ENCODE measurements at regions not wholly inside any gene's neighbourhood (a gene's known extent, or its start where the extent isn't known, plus 50 kb on each side); places are given as distances from the start of the nearest gene placed in this dataset.

DNA sequence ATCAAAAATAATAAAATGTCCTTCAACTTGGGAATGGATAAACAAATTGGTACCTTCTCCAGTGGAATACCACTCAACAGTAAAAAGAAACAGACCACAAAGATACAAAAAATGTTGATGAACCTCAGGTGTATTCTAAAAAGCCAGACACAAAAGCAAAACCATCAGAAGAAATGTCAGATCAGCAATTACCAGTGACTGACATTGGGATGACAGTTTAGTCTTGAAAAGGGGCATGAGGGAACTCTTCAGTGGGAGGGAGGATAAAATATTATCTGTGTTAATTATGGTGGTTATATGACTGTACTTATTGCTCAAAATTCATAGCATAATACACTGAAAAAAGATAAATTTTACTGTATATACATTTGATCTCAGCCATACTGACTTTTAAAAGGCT lies 473.0 kb downstream of the TMX3 start:
- TF ChIP-seq, protein P1, sequence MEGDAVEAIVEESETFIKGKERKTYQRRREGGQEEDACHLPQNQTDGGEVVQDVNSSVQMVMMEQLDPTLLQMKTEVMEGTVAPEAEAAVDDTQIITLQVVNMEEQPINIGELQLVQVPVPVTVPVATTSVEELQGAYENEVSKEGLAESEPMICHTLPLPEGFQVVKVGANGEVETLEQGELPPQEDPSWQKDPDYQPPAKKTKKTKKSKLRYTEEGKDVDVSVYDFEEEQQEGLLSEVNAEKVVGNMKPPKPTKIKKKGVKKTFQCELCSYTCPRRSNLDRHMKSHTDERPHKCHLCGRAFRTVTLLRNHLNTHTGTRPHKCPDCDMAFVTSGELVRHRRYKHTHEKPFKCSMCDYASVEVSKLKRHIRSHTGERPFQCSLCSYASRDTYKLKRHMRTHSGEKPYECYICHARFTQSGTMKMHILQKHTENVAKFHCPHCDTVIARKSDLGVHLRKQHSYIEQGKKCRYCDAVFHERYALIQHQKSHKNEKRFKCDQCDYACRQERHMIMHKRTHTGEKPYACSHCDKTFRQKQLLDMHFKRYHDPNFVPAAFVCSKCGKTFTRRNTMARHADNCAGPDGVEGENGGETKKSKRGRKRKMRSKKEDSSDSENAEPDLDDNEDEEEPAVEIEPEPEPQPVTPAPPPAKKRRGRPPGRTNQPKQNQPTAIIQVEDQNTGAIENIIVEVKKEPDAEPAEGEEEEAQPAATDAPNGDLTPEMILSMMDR (IDR thresholded peaks at IDR 0.05): no peak
- no peak for TF ChIP-seq EZH2phosphoT487 (IDR thresholded peaks at IDR 0.05)
